ENCODE measurements at regions not wholly inside any gene's neighbourhood (a gene's known extent, or its start where the extent isn't known, plus 50 kb on each side); places are given as distances from the start of the nearest gene placed in this dataset.
"Not testable (repeated sequence)": the region's sequence is repeated elsewhere in the genome, so short reads cannot be mapped to it uniquely, and the experiment has no call there.

DNA sequence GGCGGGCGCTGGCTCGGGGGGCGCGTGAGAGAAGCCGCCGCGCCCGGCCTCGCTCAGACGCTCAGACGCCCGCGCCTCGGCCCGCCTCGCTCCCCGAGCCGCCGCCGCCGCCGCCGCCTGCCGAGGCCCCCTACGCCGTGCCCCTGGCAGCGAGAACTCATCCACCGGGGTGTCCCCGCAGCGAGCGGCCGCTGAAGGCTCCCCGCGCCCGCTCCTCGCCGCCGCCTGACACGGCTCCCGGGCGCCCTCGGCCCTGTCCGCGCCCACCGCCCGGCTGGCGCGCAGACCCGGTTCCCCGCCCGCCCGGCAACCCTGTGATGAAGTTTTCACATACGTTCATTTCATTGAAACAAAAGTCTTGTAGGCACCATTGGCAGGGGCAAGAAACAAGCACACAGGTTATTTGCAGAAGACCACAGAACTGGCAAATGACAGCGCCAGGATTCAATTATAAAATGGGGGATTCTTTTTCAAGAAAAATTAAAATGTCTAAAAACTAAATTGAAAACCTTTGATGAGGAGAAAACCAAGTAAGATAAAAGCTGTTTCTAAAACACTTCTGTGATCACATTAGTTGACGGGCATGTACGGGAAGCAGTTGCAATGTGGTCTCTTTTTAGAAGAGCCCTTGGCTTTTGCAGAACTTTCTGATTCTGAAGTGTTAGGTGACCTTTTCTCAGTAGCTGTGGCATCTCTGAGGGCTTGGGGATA is 50.5 kb upstream of the TUBA3D start:
- ATAC-seq (ENCODE audit: low FRiP score) (peak; percentile 21), DNase-seq (ENCODE audit: low spot score) (no peak)
- TF ChIP-seq, protein P1, sequence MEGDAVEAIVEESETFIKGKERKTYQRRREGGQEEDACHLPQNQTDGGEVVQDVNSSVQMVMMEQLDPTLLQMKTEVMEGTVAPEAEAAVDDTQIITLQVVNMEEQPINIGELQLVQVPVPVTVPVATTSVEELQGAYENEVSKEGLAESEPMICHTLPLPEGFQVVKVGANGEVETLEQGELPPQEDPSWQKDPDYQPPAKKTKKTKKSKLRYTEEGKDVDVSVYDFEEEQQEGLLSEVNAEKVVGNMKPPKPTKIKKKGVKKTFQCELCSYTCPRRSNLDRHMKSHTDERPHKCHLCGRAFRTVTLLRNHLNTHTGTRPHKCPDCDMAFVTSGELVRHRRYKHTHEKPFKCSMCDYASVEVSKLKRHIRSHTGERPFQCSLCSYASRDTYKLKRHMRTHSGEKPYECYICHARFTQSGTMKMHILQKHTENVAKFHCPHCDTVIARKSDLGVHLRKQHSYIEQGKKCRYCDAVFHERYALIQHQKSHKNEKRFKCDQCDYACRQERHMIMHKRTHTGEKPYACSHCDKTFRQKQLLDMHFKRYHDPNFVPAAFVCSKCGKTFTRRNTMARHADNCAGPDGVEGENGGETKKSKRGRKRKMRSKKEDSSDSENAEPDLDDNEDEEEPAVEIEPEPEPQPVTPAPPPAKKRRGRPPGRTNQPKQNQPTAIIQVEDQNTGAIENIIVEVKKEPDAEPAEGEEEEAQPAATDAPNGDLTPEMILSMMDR (IDR thresholded peaks at IDR 0.05) = no peak

DNA sequence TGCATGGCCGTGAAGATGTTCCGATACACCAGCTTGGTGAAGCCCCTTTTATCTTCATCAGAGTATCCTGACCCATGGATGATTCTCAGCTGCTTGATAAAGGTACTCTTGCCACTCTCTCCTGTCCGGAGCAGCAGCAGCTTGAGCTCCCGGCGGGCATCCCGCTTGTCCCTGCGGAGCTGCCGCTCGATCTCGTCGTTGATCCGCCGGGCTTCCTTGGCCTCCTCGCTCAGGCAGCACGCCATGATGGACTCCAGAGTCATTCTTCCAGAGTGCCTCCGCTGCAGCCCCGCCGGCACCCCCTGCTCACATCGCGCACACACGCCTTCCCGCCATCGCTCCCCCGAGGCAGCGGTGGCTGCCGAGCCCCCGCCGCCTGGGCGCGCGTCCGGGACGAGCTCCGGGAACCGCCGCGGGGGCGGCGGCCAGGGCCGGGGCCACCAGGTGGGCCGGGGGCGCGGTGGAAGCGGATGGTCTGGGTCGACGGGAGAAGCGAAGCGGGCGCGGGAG is 51.3 kb upstream of the TUBA3D start:
- ATAC-seq (ENCODE audit: low FRiP score) = peak; percentile 36
- not testable (repeated sequence) for DNase-seq (ENCODE audit: low spot score)

DNA sequence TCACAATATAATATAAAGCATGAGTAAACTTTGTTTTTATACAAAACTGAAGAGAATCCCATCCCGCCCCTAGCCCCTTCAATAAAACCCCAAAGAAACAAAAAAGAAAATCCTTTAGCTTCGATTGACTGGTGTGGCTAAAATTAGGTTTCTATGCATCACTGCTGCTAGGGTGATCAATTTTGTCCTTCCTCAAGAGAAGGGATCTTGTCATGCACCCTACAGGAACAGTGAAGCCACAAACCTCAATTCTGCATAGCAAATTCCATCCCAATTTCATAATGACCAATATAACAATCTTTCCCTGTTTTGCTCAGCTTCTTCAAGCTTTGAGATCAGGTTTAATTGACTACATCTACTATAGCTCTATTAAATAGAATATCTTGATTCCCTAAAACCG is 55.2 kb upstream of the TUBA3D start:
- ATAC-seq (ENCODE audit: low FRiP score); DNase-seq (ENCODE audit: low spot score): not testable (repeated sequence)

DNA sequence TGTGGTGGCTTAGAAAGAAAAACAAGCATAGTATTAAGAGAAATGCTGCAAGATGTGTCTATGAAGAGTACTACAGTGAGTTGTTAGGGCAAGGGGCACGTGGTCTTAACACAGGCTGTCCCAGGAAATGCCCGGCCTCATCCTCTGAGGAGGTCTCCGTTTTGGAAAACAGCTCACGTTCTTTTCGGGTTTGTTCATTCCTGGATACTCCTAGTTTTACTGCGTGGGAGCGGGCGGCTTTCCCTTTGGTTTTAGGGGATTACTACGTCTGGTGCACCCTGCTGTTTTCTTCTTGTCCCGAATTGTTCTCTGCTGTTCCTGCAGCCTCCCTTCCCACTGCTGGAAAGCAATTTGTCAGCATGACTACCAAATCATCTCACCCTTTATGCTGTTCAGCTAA is 55.5 kb upstream of the RAB6D start:
- TF ChIP-seq, protein P1 (IDR thresholded peaks at IDR 0.05) = no peak
- ATAC-seq (ENCODE audit: low FRiP score) (peak; percentile 61), DNase-seq (ENCODE audit: low spot score) (no peak)

DNA sequence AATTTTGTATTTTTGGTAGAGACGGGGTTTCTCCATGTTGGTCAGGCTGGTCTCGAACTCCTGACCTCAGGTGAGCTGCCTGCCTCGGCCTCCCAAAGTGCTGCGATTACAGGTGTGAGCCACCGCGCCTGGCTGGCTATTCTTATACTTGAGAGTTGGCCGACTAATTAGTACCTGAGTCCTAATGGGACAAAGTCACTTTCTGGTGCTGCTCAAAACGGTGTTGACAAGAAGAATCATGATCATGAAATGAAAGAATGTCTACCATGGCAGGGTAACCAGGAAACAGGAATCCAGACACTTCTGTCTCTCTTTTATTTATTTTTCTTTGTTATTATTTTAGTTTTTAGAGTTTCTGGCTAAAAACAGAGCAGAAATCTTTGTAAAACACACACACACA is 54.7 kb upstream of the RAB6D start:
- DNase-seq (ENCODE audit: low spot score) (no peak), ATAC-seq (ENCODE audit: low FRiP score) (no peak)
- TF ChIP-seq, protein P1 (IDR thresholded peaks at IDR 0.05) = no peak

DNA sequence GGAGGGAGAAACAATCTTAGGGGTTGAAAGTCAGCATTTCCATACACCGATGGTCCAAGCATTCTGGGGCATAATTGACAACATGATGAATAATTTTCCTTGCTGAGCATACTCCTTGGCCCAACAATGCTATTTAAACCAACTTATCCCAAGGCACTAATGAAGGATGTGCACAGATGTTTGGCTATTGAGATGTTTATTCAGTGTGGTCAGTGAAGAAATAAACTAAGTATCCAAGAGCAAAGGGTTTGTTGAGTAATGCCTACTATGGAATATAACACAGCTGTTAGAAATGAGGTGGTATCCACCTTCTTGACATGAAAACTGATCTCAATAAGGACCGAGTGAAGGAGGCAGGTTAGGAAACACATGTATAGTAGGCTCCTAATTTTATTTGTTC is 53.9 kb upstream of the RAB6D start:
- ATAC-seq (ENCODE audit: low FRiP score) (no peak), DNase-seq (ENCODE audit: low spot score) (no peak)
- TF ChIP-seq, protein P1 (IDR thresholded peaks at IDR 0.05) = no peak

DNA sequence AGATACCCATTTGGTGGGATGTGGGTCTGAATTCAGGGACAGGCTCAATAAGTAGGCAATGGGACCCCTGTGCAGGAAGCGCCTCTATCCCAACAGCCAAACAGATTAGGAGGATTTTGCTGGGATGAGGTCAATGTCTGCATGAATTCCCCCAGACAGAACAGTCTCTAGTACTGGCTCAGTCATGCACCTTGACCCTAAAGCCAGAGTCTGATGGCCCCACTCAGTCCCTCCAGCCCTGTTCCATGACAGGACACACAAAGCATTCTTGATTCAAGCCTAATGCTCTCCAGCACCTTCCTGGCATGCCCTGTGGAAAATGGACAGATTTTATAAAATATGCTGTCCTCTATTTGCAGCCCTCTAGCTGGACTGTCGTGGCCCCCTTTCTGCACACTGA is 49.8 kb upstream of the RAB6D start:
- TF ChIP-seq, protein P1 (IDR thresholded peaks at IDR 0.05) = no peak
- DNase-seq (ENCODE audit: low spot score) (no peak), ATAC-seq (ENCODE audit: low FRiP score) (no peak)
